Skeletal muscle tissue (tissue), 3 donors: ENCODE measurements at regions not wholly inside any gene's neighbourhood (a gene's known extent, or its start where the extent isn't known, plus 50 kb on each side); places are given as distances from the start of the nearest gene placed in this dataset.
"Not testable (repeated sequence)": the region's sequence is repeated elsewhere in the genome, so short reads cannot be mapped to it uniquely, and the experiment has no call there.

Experiments used
- H3K27ac ChIP-seq: one replicate; pipeline ENCODE4 v1.7.0; 2013; ENCODE audit warnings: mild to moderate bottlenecking, low read depth, low read length, inconsistent platforms
- H3K27me3 ChIP-seq, 3 donors: one replicate each; pipeline ENCODE4 v1.7.0; 2013; ENCODE audit warnings: low read length in 3 of 3; ENCODE audit not compliant: control insufficient read depth in 3 of 3, insufficient read depth in 3 of 3
- H3K36me3 ChIP-seq, 3 donors: one replicate each; pipeline ENCODE4 v1.7.0; 2013; ENCODE audit warnings: low read length in 3 of 3; ENCODE audit not compliant: control insufficient read depth in 3 of 3, insufficient read depth in 3 of 3
- H3K4me1 ChIP-seq, 3 donors: one replicate each; pipeline ENCODE4 v1.7.0; 2013; ENCODE audit warnings: low read length in 3 of 3, mild to moderate bottlenecking in 3 of 3; ENCODE audit not compliant: control insufficient read depth in 3 of 3, insufficient read depth in 3 of 3
- H3K4me3 ChIP-seq, 3 donors: one replicate each; pipeline ENCODE4 v1.7.0; 2013; ENCODE audit warnings: low read length in 3 of 3
- H3K9ac ChIP-seq, 3 donors: one replicate each; pipeline ENCODE4 v1.7.0; 2013; ENCODE audit warnings: low read length in 3 of 3, mild to moderate bottlenecking in 3 of 3, moderate library complexity in 2 of 3, low read depth in 1 of 3
- H3K9me3 ChIP-seq, 3 donors: one replicate each; pipeline ENCODE4 v1.7.0; 2013; ENCODE audit warnings: low read length in 3 of 3; ENCODE audit not compliant: control insufficient read depth in 3 of 3
- donor health status: Osteomylitis.

DNA sequence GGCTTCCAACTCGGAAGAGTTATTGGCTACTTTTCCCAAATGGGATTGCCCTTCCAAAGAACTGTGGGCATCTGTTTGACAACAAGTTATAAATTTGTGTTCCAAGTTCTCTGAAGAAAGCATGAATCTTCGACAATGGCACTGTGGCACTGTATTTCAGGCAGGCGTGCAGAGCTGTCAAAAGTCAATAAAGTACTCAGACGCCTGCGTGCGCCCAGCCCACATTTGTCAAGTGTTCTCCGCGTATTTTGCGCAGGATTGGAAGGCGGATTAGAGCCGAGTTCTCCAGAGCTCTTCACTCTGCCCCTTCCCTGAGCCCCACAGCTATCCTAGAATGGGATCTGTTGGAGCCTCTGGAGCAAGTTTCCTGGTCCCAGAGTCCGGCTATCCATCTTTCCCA, 103.2 kb downstream of the SLC25A47 start:
- H3K9ac ChIP-seq = no peak overlapping the region
- H3K27me3 ChIP-seq = no peaks in the 10 kb centered on the region
- H3K9me3 ChIP-seq = no peaks in the 10 kb centered on the region
- H3K27ac ChIP-seq = no peak overlapping the region
- H3K4me1 ChIP-seq = peaks cover 0 to 3% (median 0%) of the 10 kb centered on the region in 3 donors
- H3K36me3 ChIP-seq = peaks cover 0 to 3% (median 0%) of the 10 kb centered on the region in 3 donors
- no peak overlapping the region for H3K4me3 ChIP-seq

- Histone ChIP-seq H3K27ac (no peak overlapping the region), H3K9me3 (no peaks in the 10 kb centered on the region), H3K4me3 (no peak overlapping the region), H3K4me1 (peaks cover 0 to 3% (median 0%) of the 10 kb centered on the region in 3 donors), H3K36me3 (peaks cover 0 to 3% (median 0%) of the 10 kb centered on the region in 3 donors), H3K9ac (no peak overlapping the region), H3K27me3 (no peaks in the 10 kb centered on the region)
These were observed 104.0 kb downstream of the SLC25A47 start for GRCh38 chr14:100427166-100427565.

DNA sequence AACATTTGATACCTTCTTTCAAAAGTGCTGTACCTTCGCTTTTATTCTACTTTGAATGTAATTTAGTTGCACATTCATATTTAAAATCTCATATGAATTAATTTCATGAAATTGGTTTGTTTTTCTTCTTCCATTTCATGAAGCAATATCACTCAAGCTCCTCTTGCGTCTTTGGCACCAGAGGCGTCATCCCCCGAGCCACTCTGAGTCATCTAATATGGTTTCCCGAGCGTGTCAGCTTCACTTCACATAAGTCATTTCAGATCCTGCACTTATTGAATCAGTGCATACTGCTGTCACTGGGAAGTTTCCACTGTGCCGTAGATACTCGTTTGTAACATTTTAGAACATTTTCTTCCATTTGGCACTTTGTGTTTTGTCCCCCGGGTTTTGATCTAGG, 105.6 kb downstream of the SLC25A47 start:
- Histone ChIP-seq H3K27ac (no peak overlapping the region), H3K4me3 (no peak overlapping the region), H3K27me3 (no peaks in the 10 kb centered on the region), H3K9me3 (no peaks in the 10 kb centered on the region), H3K36me3 (peaks cover 0 to 3% (median 0%) of the 10 kb centered on the region in 3 donors), H3K4me1 (peaks cover 0 to 3% (median 0%) of the 10 kb centered on the region in 3 donors), H3K9ac (no peak overlapping the region)

GRCh38 chr14:100429537-100429936, 106.4 kb downstream of the SLC25A47 start:
- Histone ChIP-seq H3K27ac (no peak overlapping the region), H3K4me3 (no peak overlapping the region), H3K4me1 (peaks cover 0 to 3% (median 0%) of the 10 kb centered on the region in 3 donors), H3K27me3 (no peaks in the 10 kb centered on the region), H3K9ac (no peak overlapping the region), H3K9me3 (no peaks in the 10 kb centered on the region), H3K36me3 (peaks cover 0 to 3% (median 0%) of the 10 kb centered on the region in 3 donors)

DNA sequence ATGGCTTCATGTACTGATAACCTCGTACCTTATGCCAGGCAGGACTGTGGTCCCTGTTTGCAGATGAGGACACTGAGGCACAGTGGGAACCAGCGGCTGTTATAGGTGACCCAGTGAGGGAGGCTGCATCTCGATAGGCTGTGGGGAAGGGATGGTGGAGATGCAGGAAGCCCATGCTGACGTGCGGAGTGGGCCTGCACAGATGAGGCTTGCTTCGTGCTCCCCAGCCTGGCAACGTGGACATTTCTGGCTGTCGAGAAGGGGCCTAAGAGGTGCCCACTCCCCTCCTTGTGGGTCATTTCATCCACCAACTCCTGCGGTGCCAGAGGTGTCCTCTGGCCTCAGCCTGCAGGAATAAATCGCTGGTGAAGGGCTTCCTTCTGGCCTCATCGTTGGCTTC, 107.4 kb downstream of the SLC25A47 start:
- no peak overlapping the region for H3K27ac ChIP-seq
- peaks cover 0 to 3% (median 0%) of the 10 kb centered on the region in 3 donors for H3K36me3 ChIP-seq
- no peak overlapping the region for H3K4me3 ChIP-seq
- no peaks in the 10 kb centered on the region for H3K9me3 ChIP-seq
- H3K27me3 ChIP-seq = no peaks in the 10 kb centered on the region
- H3K9ac ChIP-seq = no peak overlapping the region
- no peaks in the 10 kb centered on the region for H3K4me1 ChIP-seq

DNA sequence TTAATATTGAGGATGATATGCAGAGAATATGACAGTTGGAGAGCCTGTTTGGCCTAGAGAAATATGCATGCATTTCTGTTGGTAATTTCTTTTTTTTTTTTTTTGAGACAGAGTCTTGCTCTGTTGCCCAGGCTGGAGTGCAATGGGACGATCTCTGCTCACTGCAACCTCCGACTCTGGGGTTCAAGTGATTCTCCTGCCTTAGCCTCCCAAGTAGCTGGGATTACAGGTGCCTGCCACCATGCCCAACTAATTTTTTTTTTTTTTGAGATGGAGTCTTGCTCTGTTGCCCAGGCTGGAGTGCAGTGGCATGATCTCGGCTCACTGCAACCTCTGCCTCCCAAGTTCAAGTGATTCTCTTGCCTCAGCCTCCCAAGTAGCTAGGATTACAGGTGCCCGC, 108.3 kb downstream of the SLC25A47 start:
- H3K9ac ChIP-seq, H3K27ac ChIP-seq, H3K4me1 ChIP-seq, H3K4me3 ChIP-seq, H3K36me3 ChIP-seq, H3K9me3 ChIP-seq, H3K27me3 ChIP-seq: not testable (repeated sequence)

DNA sequence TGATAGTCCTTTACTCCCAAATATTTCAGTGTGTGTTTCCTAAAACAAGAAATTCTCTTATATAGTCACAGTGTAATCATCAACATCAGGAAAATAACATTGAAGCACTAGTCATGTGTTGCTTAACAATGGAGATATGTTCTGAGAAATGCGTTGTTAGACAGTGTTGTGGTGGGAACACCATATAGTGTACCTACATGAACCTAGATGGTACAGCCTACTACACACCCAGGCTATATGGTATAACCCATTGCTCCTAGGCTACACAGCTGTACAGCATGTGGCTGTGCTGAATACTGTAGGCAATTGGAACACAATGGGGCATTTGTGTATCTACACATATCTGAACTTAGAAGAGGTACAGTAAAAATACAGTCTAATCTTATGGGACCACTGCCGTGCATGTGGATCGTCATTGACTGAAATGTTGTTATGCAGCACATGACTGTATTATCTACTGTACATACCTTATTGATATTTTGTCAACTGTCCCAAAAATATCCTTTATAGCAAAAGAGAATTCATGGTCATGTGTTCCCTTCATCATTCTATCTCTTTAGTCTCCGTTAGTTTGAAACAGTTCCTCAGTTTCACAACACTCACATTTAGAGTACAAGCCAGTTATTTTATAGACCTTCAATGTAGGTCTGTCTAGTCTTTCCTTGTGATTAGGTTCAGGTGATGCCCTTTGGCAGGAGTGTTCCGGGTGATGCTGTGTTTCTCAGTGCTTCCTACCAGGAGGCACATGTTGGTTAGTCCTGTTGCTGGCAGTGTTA, 109.7 kb downstream of the SLC25A47 start:
- H3K27me3 ChIP-seq = no peaks in the 10 kb centered on the region
- no peak overlapping the region for H3K9ac ChIP-seq
- peaks cover 3 to 10% (median 9%) of the 10 kb centered on the region in 3 donors for H3K4me1 ChIP-seq
- no peak overlapping the region for H3K4me3 ChIP-seq
- no peak overlapping the region for H3K27ac ChIP-seq
- H3K9me3 ChIP-seq = no peaks in the 10 kb centered on the region
- peaks cover 0 to 3% (median 0%) of the 10 kb centered on the region in 3 donors for H3K36me3 ChIP-seq

DNA sequence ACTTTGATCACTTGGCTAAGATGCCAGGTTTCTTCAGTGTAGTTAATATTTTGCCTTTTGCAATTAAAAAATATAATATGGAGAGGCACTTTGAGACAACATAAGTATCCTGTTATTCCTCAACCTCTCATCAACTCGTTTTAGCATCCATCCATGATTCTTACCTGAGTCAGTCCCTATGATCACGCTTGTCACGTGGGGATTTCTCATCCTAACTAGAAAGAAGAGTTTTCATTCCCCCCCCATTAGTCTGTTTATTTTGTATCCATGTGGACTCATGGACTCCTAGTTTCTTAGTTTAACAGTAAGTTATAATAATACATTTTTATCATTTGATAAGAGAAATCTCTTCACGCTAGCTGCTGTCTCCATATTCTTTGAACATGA, 110.3 kb downstream of the SLC25A47 start:
- Histone ChIP-seq H3K4me3 (no peak overlapping the region), H3K36me3 (peaks cover 0 to 3% (median 0%) of the 10 kb centered on the region in 3 donors), H3K9ac (no peak overlapping the region), H3K27ac (no peak overlapping the region), H3K27me3 (no peaks in the 10 kb centered on the region), H3K4me1 (peaks cover 3 to 10% (median 9%) of the 10 kb centered on the region in 3 donors), H3K9me3 (no peaks in the 10 kb centered on the region)

GRCh38 chr14:100434033-100434601, 111.0 kb downstream of the SLC25A47 start:
- Histone ChIP-seq H3K4me1 (peaks cover 3 to 11% (median 9%) of the 10 kb centered on the region in 3 donors), H3K36me3 (peaks cover 0 to 2% (median 0%) of the 10 kb centered on the region in 3 donors), H3K9ac (no peak overlapping the region), H3K27me3 (no peaks in the 10 kb centered on the region), H3K9me3 (no peaks in the 10 kb centered on the region), H3K27ac (no peak overlapping the region), H3K4me3 (no peak overlapping the region)

- Histone ChIP-seq H3K27ac (no peak overlapping the region), H3K36me3 (no peaks in the 10 kb centered on the region), H3K27me3 (no peaks in the 10 kb centered on the region), H3K4me3 (no peak overlapping the region), H3K9ac (no peak overlapping the region), H3K9me3 (no peaks in the 10 kb centered on the region), H3K4me1 (peaks cover 5 to 18% (median 13%) of the 10 kb centered on the region in 3 donors)
These were observed 111.8 kb downstream of the SLC25A47 start for GRCh38 chr14:100434911-100435438.
